ENCODE measurements at regions not wholly inside any gene's neighbourhood (a gene's known extent, or its start where the extent isn't known, plus 50 kb on each side); places are given as distances from the start of the nearest gene placed in this dataset.

DNA sequence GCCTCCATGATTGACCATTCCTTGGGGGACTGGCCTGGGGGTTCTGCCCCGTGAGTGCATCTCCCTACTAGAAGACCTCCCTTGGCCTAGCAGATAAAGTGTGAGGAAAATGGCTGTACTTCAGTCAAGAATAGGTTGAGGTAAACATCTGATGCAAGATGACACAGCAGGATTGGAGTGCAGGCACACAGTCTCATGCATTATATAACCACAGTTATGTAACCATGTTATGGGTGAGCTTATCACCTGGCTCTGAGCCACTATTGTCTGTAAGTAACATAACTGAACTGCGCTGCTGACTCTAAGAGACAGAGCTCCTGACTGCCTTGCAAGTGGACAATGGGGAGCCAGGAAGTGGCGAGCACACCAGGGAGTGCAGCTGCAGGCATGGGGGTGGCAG lies 378.7 kb upstream of the ANO5 start:
- TF ChIP-seq ZSCAN16 (tag by site-specific recombination; IDR thresholded peaks at IDR 0.05) (no peak), KLF8 (tag by site-specific recombination; IDR thresholded peaks at IDR 0.05) (no peak), TRIM28 (IDR thresholded peaks at IDR 0.05; ENCODE audit: borderline replicate concordance, low read length) (no peak), ZBTB7A (tag by site-specific recombination; IDR thresholded peaks at IDR 0.05; ENCODE audit: low read depth) (no peak)
- TF ChIP-seq, protein P1, sequence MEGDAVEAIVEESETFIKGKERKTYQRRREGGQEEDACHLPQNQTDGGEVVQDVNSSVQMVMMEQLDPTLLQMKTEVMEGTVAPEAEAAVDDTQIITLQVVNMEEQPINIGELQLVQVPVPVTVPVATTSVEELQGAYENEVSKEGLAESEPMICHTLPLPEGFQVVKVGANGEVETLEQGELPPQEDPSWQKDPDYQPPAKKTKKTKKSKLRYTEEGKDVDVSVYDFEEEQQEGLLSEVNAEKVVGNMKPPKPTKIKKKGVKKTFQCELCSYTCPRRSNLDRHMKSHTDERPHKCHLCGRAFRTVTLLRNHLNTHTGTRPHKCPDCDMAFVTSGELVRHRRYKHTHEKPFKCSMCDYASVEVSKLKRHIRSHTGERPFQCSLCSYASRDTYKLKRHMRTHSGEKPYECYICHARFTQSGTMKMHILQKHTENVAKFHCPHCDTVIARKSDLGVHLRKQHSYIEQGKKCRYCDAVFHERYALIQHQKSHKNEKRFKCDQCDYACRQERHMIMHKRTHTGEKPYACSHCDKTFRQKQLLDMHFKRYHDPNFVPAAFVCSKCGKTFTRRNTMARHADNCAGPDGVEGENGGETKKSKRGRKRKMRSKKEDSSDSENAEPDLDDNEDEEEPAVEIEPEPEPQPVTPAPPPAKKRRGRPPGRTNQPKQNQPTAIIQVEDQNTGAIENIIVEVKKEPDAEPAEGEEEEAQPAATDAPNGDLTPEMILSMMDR (tag by site-specific recombination; IDR thresholded peaks at IDR 0.05): no peak

Measured in HEK293 (cell line).